SK-MEL-5 (cell line): ENCODE measurements at regions not wholly inside any gene's neighbourhood (a gene's known extent, or its start where the extent isn't known, plus 50 kb on each side); places are given as distances from the start of the nearest gene placed in this dataset.
A peak's percentile ranks its signal among the peaks of the same experiment; 100 is the strongest.
"Not testable (repeated sequence)": the region's sequence is repeated elsewhere in the genome, so short reads cannot be mapped to it uniquely, and the experiment has no call there.

Experiments
- DNase-seq: peaks from one replicate; pipeline ENCODE4 v3.0.0-alpha.2; 2016; ENCODE audit warnings: low read depth, low spot score
- in situ Hi-C: cut with HindIII; loops from 2 replicates; pipeline ENCODE4 v1.10.0; 2016; ENCODE audit warnings: low sequenced_read_pairs, high pct_unique_total_duplicates, low pct_unique_long_range_greater_than_20kb

DNA sequence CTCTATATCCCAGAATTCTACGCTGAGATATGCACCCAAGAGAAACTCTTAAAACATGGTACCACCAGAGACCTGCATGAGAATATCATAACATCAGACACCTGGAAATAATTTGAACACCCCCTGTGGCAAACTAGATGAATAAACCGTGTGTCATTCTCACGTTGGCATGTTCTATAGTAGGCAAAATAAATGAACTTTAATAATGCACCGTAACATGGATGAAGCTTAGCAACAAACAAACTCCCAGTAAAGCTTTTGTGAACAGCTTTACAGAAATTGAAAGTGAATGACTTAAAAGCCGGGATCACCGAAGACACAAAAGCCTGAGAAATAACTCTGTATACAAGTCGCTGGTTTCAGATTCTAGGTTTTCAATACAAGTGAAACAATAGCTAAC is 1166.8 kb upstream of the CITED2 start:
- in situ Hi-C loops = no loop called here

DNA sequence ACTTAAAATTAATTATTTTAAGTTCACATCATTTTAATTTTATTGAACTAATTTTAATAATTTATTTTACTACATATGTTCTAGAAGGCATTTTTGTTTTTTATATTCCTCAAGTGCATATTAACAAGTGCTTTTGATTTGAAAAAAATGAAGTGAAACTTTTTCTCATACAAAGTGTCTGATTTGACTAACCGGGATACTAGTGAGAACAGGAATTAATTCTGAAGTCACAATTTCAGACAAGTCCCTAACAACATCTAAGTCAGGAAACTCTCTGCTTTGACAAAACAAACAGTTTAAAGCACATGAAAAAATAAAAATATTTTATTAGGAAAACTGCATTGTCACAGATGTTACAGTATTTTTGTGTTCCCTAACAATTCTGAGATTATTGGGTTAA is 1166.3 kb upstream of the CITED2 start:
- no peak for DNase-seq
- in situ Hi-C loops = no loop called here

More for the DNA sequence above, 1166.8 kb upstream of the CITED2 start:
- peak; percentile 4 for DNase-seq

DNA sequence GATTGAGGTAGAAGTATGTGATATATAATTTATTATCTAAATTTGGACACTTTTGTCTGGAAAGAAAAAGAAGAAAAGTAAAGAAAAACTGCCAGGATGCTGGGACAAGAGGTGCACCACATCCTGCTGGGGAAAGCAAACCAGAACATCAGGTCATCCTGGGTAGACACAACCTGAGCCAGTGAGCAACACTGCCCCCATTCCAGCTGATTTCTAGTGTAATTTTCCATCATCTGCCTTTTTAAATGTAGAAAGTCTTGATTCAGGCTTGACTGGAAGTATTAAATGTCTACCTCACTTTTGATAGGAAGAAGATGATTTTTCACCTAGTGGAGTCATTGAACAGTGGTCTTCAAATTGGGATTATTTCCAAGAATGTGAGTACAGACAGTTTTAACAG is 1164.5 kb upstream of the CITED2 start:
- in situ Hi-C loops = no loop called here
- peak; percentile 7 for DNase-seq

DNA sequence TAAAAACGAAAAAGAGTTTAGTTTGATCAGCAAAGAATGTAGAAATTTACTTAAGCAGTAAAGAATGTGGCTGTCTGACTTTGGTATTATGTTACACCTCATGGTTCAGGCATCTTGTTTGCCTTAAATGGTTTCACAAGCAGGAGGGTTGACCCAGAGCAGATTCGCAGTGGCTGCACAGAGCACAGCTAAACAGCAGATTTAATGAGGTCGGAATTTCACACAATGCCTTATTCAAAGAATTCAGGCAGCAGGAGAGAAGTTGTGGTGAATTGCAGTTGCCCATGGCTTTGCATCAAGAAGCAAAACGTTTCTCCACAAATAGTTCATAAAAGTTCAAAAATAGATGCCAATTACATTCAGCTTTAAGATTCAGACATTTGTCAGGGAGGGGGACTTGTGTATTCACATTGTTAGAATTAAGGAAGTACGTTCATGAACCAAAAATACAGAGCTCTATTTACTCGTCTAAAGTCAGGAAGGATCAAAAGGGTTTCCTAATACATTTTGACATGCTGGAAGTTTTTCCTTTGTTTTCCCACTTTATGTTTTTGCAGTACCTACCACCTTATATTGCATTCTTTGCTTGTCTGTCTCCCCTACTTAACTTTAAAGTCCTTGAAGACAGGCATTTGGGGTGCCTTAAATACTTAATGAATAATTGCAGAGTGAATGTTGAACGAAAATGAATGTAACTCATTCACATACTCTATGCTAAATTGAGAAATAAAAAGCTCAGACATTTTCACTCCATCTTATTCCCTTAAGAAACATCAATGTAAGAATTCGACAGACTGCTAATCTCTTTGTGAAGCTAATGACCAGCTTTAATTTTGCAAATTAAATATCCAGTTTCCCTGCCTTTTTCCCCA is 1163.6 kb upstream of the CITED2 start:
- in situ Hi-C loops = no loop called here
- DNase-seq = peak; percentile 74

DNA sequence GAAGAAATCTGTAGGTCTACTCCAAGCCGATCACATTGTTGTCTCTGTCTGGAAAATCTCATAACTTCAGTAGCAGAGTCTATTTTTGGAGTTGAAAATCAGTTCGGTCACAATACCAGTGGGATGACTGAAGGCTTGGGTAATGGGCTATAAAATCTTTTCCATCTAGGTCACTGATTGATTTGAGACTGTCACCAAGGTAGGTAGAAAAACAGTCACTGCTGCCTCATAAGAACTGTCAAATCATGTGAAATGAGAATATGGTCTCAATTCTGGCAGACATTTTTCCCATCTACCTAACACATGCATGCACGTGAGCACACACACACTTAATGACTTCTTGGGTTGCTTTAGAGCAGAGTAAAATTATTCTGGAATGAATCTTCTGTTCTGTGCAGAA is 1162.8 kb upstream of the CITED2 start:
- in situ Hi-C loops = no loop called here
- DNase-seq = no peak

DNA sequence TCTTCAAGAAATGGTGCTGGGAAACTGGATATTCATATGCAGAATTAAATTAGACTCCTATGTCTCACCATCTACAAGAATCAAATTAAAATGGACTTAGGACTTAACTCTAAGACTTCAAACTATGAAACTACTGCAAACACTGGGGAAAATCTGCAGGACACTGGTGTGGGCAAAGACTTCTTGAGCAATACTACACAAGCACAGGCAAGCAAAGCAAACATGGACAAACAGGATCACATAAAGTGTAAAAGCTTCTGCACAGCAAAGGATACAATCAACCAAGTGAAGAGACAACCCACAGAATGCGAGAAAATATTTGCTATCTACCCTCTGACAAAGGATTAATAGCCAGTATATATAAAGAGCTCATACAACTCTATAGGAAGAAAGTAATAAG is 1161.1 kb upstream of the CITED2 start:
- no peak for DNase-seq
- in situ Hi-C loops = no loop called here

DNA sequence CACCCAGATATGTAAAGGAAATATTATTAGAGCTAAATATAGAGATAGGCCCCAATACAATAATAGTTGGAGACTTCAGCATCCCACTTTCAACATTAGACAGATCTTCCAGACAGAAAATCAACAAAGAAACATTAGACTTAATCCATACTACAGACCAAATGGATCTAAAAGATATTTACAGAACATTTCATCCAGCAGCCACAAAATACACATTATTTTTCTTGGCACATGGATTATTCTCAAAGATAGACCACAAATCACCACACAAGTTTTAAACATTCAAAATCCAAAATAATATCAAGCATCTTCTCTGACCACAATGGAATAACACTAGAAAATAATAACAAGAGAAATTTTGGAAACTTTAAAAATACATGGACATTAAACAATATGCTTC is 1159.1 kb upstream of the CITED2 start:
- in situ Hi-C loops = no loop called here
- no peak for DNase-seq

DNA sequence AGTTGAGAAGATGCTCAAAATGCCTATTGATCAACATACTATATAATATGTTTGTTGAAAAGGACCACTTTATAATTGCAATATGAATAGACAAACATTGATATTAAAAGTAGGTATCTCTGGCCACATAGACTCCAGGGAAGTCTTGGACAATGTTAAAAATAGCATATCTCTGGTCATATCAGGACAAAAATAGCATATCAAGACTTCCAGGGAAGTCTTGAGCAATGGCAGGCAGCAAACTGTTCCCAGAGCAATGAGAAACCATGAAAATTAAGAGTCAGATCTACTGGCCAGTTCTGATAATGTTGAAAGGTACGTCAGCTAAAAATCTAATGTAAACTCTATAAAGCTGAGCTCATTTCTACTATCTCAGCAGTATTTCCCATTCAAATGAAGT is 1130.3 kb upstream of the CITED2 start:
- no peak for DNase-seq
- in situ Hi-C loops = no loop called here

DNA sequence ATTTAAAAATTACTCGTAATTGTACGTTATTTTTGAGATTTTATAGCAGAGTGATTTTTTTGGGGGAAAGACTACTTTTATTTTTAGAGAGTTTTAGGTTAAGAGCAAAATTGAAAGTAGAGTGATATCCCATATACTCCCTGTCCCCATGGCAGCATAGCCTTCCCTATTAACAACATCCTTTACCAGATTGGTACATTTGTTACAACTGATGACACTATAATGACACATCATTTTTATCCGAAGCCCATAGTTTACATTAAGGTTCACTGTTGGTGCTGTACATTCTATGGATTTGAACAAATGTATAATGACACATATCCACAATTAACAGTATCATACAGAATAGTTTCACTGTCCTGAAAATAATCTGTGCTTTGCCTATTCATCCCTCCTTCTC is 1126.4 kb upstream of the CITED2 start:
- in situ Hi-C loops = no loop called here
- DNase-seq = no peak

DNA sequence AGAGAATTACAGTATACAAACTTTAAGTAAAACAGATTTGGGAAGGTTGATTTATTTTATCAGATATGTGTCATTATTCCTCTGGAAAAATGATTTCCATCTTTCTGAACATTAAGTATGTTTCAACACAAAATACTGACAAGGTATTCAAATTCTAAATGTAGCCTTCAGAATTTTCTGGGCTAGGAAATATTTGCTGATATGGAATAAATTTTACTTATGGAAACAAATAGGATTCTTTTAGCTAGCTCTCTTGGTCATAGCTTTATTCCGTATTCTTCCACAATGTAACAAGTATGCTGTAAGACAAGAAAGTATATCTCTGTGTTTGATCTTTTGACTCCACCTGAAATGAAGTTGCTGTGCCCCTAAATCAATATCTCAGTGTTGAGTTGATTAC is 1125.2 kb upstream of the CITED2 start:
- in situ Hi-C loops = no loop called here
- DNase-seq = no peak

DNA sequence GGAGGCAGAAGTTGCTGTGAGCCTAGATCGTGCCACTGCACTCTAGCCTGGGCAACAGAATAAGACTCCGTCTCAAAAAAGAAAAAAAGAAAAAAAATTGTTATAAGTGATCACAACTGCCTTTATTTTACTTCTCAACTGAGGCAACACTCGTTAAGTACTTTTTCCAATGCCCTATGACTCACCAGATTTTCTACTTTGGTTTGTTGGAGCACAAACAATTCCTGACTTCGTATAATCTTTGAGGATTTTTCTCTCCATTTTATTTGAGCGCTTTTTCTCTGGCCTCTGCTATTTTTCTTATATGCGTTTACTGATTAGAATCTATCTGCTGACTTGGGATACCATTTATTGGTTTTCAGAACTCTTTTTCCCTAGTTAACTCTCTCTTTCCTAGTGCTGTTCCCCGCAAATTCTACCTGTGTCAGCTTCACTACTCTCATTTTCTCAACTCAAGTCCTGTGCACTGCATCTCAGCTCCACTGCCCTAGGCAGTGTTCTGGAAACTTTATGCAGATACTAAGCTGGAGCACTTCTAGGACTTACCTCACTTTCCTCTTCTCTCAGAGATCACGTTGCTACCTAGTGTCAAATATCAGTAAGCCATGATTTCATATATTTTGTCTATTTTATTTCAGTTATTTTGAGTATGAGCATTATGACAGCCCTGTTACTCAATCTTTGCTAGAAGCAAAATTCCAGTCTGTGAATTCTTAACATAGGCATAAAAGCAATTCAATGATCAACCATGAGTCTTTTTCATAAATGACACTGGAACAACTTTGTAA is 1120.1 kb upstream of the CITED2 start:
- no peak for DNase-seq
- in situ Hi-C loops = no loop called here

DNA sequence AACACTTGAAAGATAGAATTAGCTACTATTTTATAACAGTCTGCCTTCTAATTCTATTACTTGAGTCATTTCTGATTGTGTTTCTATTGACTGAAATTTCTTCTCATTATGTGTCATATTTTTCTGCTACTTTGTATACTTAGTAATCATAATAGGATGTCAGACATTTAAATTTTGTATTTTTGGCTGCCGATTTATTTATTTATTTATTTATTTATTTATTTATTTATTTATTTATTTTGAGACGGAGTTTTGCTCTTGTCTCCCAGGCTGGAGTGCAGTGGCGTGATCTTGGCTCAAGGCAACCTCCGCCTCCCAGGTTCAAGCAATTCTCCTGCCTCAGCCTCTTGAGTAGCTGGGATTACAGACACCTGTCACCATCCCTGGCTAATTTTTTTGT is 1119.0 kb upstream of the CITED2 start:
- DNase-seq, in situ Hi-C loops: not testable (repeated sequence)

DNA sequence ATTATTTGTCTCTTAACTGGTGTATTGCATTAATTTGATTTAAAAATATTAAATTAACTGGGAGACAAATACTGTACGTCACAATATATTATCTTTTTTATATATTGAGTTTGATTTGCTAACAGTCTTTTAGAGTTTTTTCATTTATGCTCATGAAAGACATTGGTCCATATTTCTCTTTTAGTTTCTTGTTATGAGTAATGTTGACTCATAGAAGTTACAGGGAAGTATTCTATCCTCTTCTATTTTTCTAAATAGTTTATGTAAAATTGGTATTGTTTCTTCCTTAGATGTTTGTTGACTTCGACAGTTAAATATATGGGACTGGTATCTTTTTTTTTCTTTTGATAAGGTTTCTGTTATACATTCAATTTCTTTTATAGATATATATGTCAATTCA is 1115.6 kb upstream of the CITED2 start:
- in situ Hi-C loops = no loop called here
- no peak for DNase-seq

DNA sequence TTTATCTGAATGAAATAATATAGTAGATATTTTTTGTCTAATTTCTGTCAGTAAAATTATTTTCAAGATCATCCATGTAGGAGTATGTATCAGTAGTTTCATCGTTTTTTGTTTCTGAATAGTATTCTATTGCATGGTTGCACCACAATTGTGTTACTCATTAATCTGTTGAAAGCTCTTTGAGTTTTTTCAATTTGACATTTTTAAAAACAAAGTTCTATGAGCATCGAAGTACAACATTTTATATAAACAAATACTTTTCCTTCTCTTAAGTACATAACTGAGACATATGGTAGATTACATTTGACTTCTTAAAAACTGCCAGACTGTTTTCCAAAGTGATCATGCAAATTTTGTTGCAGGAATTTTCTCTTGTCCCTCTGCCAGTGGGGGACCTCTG is 1113.1 kb upstream of the CITED2 start:
- DNase-seq = no peak
- in situ Hi-C loops = no loop called here

DNA sequence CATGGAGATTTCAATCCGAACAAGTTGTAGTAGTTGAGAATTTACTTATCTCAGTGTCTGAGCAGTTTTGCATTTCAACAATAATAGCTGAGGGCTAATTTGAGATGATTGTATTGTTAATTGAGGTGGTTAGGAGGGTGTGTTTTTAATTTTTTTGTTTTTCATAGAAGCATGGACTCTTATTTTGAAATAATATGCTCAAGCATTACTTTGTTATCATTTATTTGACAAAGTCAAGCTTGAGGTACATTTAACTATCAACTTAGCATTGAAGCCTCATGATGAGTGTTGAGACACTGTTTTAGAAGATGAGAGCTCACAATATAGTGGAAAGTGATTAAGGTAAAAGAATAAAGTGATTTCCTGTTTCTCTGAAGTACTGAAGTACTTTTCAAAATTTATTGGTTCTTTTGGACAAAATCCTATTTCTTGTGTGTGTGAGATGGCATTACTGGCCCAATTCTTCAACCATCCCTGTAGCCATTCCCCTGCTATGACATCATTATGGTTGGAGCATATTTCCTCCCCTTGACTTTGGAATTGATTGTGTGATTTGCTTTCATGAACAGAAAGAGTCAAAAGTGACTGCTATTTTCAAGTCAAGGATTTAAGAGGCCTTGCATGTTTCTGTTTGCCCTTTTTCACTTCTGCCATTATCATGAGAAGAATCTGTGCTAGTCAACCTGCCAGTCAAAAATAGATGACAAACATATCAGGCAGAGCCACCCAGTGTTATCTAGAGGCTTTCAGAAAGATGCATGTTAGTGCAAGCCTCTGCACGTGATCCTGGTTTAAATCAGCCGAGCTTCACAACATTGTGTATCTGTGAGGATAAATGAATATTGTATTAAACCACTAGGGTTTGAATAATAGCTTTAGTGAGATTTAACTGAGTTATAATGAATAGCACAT is 1112.3 kb upstream of the CITED2 start:
- DNase-seq = no peak
- in situ Hi-C loops = no loop called here

DNA sequence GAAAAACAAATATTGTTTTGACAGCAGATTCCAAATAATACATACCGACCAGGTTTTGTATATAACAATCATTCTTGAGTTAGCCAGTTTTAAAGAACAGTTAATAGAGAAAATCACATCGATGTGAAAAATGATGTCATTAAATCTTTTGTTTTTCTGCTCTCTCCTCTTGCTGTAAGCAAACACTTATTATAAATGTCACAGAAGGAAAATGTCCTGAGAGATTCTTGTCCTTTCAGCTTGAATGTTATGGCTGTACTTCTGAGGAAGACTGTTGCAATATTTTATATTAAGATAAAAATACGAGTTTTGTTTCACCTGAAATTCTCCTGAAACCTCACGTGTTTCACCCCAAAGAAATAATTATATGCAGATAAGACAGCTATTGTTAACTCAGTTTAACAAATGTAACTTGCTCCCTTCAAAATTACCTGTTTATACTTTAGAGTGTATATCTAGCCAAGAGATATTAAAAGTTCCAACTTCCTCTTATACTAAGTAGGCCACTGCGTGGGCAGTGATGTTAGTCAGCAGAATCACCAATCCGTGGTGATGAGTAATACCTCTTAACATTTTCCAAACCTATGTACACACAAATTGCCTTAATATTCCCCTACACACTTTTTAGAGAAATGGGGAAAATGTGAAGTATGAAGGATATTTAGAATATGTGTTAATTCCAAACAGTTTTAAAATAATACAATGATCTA is 1111.4 kb upstream of the CITED2 start:
- in situ Hi-C loops = no loop called here
- DNase-seq = no peak

DNA sequence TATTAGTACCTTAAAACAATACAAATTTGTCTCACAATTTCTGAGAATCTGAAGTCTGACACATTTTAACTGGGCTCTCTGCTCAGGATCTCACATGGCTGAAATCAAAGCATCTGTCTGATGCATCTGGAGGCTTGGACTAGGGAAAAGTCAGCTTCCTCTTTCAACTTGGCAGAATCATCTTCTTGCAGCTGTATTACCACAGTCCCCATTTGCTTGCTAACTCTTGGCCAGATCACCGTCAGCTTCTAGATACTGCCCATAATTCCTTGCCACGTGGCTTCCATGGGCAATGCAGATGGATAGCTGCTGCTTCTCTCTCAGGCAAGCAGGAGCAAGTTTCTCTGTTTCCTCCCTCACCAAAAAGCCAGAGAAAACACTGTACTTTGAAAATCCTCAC is 1106.4 kb upstream of the CITED2 start:
- in situ Hi-C loops = no loop called here
- DNase-seq = no peak
